Adrenal gland (tissue), 5 donors: ENCODE measurements at regions not wholly inside any gene's neighbourhood (a gene's known extent, or its start where the extent isn't known, plus 50 kb on each side); places are given as distances from the start of the nearest gene placed in this dataset.

Source experiments
- POLR2A ChIP-seq, 2 donors: fragments of 450-650 bp; IDR thresholded peaks; one replicate each; pipeline ENCODE4 v1.6.1; 2017; ENCODE audit warnings: antibody characterized with exemption in 2 of 2, mild to moderate bottlenecking in 2 of 2, moderate library complexity in 1 of 2
- TF ChIP-seq, protein P1 (sequence below), 6 experiments: fragments of 450-650 bp in 4 of 6; fragments of 200-600 bp in 2 of 6; sonication (generic) in 1 of 6; IDR thresholded peaks; 1 replicate in 5 of 6; 2 replicates in 1 of 6; pipeline versions ENCODE4 v1.5.1 to v1.8.0; 2016 to 2021; ENCODE audit warnings: antibody characterized with exemption in 6 of 6, mild to moderate bottlenecking in 2 of 6, moderate library complexity in 1 of 6
- donor health status: DM: no; HTN: no; CAD: no.

DNA sequence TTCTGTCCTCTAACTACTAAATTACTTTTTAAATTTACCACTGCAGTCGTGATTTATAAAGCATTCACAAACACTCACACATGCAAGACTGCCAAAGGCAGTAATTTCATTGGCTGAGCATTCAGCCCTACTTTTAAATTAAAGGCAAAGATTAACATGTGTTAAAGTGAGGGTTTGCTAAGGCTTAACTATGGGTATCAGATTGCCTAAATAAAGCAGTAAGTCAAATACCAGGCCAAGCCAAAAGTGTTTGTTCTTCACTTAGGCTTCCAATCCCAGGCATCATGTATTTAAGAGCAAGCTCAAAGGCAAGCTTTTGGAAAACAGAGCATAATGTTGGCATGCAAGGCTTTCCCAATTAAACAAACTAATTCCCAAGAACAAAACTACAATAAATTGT, 187.3 kb downstream of the SUCNR1 start:
- TF ChIP-seq, protein P1, sequence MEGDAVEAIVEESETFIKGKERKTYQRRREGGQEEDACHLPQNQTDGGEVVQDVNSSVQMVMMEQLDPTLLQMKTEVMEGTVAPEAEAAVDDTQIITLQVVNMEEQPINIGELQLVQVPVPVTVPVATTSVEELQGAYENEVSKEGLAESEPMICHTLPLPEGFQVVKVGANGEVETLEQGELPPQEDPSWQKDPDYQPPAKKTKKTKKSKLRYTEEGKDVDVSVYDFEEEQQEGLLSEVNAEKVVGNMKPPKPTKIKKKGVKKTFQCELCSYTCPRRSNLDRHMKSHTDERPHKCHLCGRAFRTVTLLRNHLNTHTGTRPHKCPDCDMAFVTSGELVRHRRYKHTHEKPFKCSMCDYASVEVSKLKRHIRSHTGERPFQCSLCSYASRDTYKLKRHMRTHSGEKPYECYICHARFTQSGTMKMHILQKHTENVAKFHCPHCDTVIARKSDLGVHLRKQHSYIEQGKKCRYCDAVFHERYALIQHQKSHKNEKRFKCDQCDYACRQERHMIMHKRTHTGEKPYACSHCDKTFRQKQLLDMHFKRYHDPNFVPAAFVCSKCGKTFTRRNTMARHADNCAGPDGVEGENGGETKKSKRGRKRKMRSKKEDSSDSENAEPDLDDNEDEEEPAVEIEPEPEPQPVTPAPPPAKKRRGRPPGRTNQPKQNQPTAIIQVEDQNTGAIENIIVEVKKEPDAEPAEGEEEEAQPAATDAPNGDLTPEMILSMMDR (IDR thresholded peaks at IDR 0.05), result no peak
- TF ChIP-seq POLR2A (IDR thresholded peaks at IDR 0.05), result no peak
